PFSK-1 (cell line): ENCODE measurements at regions not wholly inside any gene's neighbourhood (a gene's known extent, or its start where the extent isn't known, plus 50 kb on each side); places are given as distances from the start of the nearest gene placed in this dataset.

Experiments
- FOXP2 ChIP-seq: optimal IDR thresholded peaks from 2 replicates; pipeline ENCODE3; 2011; ENCODE audit warnings: borderline replicate concordance, control low read depth, inconsistent platforms; ENCODE audit not compliant: insufficient read depth; ENCODE audit errors: extremely low read length, extremely low read depth
- SIN3A ChIP-seq: IDR thresholded peaks from 2 replicates; pipeline ENCODE4 v1.6.1; 2012; ENCODE audit warnings: mild to moderate bottlenecking, low read length, moderate library complexity, borderline replicate concordance; ENCODE audit not compliant: insufficient read depth
- TF ChIP-seq, protein P1 (sequence below), 2 experiments: IDR thresholded peaks; 2 replicates each; pipeline versions ENCODE4 v1.6.1 to v1.8.0; 2011 to 2012; ENCODE audit warnings: low read depth in 2 of 2, low read length in 2 of 2, control low read depth in 1 of 2, inconsistent platforms in 1 of 2, mild to moderate bottlenecking in 1 of 2, moderate library complexity in 1 of 2; ENCODE audit not compliant: insufficient read depth in 1 of 2

DNA sequence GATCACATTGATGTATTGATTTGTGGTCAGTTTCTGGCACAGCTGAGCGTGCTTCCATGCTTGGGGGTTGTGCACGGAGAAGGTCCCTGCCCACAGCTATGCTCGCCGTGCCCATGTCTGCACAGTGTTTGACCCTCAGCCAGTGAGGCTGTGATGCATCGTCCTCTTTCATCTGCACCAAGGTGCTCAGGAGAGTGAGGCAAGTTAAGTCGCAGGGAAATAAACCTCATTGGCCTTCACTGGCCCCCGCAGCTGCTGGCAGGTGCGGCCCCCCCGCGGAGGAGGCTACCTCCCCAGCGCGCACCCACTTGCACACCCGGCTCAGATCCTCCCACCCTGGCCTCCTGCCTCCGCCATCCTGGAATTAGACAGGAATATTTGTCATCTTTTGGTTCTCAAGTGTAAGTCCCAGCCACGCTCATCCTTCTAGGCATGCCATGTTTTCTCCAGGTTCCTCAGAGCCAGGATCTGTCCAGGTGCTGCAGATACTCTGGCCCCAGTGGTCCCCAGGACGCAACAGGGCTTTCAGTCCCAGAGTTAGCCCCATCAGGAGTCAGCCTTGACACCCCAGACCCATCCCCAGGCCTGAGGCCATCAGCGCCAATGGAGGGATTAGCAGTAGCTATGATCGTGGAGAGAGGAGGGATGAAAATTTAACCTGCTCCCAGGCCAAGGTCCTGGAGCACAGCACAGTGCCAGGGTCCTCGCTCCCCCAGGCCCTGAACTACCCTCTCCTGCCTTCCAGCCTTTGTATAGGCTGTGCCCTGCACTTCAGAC is 93.7 kb downstream of the OAT start:
- TF ChIP-seq FOXP2 (no peak), SIN3A (no peak)
- TF ChIP-seq, protein P1, sequence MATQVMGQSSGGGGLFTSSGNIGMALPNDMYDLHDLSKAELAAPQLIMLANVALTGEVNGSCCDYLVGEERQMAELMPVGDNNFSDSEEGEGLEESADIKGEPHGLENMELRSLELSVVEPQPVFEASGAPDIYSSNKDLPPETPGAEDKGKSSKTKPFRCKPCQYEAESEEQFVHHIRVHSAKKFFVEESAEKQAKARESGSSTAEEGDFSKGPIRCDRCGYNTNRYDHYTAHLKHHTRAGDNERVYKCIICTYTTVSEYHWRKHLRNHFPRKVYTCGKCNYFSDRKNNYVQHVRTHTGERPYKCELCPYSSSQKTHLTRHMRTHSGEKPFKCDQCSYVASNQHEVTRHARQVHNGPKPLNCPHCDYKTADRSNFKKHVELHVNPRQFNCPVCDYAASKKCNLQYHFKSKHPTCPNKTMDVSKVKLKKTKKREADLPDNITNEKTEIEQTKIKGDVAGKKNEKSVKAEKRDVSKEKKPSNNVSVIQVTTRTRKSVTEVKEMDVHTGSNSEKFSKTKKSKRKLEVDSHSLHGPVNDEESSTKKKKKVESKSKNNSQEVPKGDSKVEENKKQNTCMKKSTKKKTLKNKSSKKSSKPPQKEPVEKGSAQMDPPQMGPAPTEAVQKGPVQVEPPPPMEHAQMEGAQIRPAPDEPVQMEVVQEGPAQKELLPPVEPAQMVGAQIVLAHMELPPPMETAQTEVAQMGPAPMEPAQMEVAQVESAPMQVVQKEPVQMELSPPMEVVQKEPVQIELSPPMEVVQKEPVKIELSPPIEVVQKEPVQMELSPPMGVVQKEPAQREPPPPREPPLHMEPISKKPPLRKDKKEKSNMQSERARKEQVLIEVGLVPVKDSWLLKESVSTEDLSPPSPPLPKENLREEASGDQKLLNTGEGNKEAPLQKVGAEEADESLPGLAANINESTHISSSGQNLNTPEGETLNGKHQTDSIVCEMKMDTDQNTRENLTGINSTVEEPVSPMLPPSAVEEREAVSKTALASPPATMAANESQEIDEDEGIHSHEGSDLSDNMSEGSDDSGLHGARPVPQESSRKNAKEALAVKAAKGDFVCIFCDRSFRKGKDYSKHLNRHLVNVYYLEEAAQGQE (IDR thresholded peaks at IDR 0.05; ENCODE audit: insufficient read depth in 1 of 2, low read depth in 2 of 2, low read length in 2 of 2) = no peak
